OCI-LY7 (cell line): ENCODE measurements at regions not wholly inside any gene's neighbourhood (a gene's known extent, or its start where the extent isn't known, plus 50 kb on each side); places are given as distances from the start of the nearest gene placed in this dataset.

ENCODE experiments used
- BruUV-seq: library from RNA; stranded (reverse); fragments of 400-500 nt; replicated peaks from 2 replicates; lab custom pipeline; 2021; lab: Mats Ljungman, UMichigan
- CTCF ChIA-PET: fragments of 300-600 bp; sonication (Branson Sonifier 250); formaldehyde crosslinking; loops from one replicate; lab custom pipeline; 2022; ENCODE audit warnings: antibody characterized with exemption; ENCODE audit not compliant: unreplicated experiment; lab: Charles Lee
- POLR2A ChIA-PET: fragments of 300-600 bp; sonication (Branson Sonifier 250); formaldehyde crosslinking; loops from one replicate; lab custom pipeline; 2022; ENCODE audit warnings: antibody characterized with exemption; lab: Charles Lee
- DNase-seq: peaks from one replicate; pipeline ENCODE4 v3.0.0-alpha.2; 2015; ENCODE audit warnings: low spot score
- H2AFZ ChIP-seq: fragments of 200-600 bp; sonication (generic), shearing (Covaris generic); 2 replicates; pipeline ENCODE4 v1.6.1; 2014; ENCODE audit warnings: mild to moderate bottlenecking, antibody characterized with exemption, low read length, moderate library complexity
- H3K27ac ChIP-seq: fragments of 200-600 bp; sonication (generic); 2 replicates; pipeline ENCODE4 v1.5.1; 2014; ENCODE audit warnings: mixed run types, low read depth, mild to moderate bottlenecking, moderate library complexity, low read length, inconsistent platforms; ENCODE audit not compliant: poor library complexity, severe bottlenecking
- H3K36me3 ChIP-seq: fragments of 200-600 bp; sonication (generic); 2 replicates; pipeline ENCODE4 v1.6.1; 2014; ENCODE audit warnings: mild to moderate bottlenecking, antibody characterized with exemption, low read length, moderate library complexity, mixed read lengths; ENCODE audit not compliant: insufficient read depth
- H3K4me1 ChIP-seq: fragments of 200-600 bp; sonication (generic); 2 replicates; pipeline ENCODE4 v1.5.1; 2014; ENCODE audit warnings: mild to moderate bottlenecking, low read length; ENCODE audit not compliant: insufficient read depth, poor library complexity, severe bottlenecking
- H3K4me2 ChIP-seq: fragments of 200-600 bp; sonication (generic); 2 replicates; pipeline ENCODE4 v1.6.1; 2014; ENCODE audit warnings: mild to moderate bottlenecking, low read length
- H3K4me3 ChIP-seq: fragments of 200-600 bp; sonication (generic); 2 replicates; pipeline ENCODE4 v1.5.1; 2014; ENCODE audit warnings: mild to moderate bottlenecking, low read depth, low read length; ENCODE audit not compliant: poor library complexity, severe bottlenecking
- H3K79me2 ChIP-seq: fragments of 200-600 bp; sonication (generic); 2 replicates; pipeline ENCODE4 v1.6.1; 2016; ENCODE audit warnings: low read depth, mild to moderate bottlenecking, low read length, moderate library complexity, mixed read lengths; ENCODE audit not compliant: insufficient read depth
- H3K9me2 ChIP-seq: fragments of 200-600 bp; sonication (generic); 2 replicates; pipeline ENCODE4 v1.6.1; 2016; ENCODE audit warnings: mild to moderate bottlenecking, low read length, mixed read lengths; ENCODE audit not compliant: insufficient read depth
- H3K9me3 ChIP-seq: fragments of 200-600 bp; sonication (generic); 2 replicates; pipeline ENCODE4 v1.6.1; 2014; ENCODE audit warnings: mild to moderate bottlenecking, mixed run types, low read length, mixed read lengths
- H4K20me1 ChIP-seq: fragments of 200-600 bp; sonication (generic); 2 replicates; pipeline ENCODE4 v1.6.1; 2014; ENCODE audit warnings: mild to moderate bottlenecking, antibody characterized with exemption, low read length, moderate library complexity, mixed read lengths; ENCODE audit not compliant: insufficient read depth
- EZH2phosphoT487 ChIP-seq: fragments of 200-600 bp; sonication (generic); IDR thresholded peaks from 2 replicates; pipeline ENCODE4 v1.6.1; 2018; ENCODE audit warnings: low read depth, borderline replicate concordance, mild to moderate bottlenecking, mixed run types, antibody characterized with exemption, low read length, moderate library complexity, mixed read lengths
- intact Hi-C: fragments of 100-400 bp; cut with micrococcal nuclease; formaldehyde crosslinking; loops from one replicate; pipeline ENCODE4 v1.10.0; 2022; ENCODE audit not compliant: unreplicated experiment
- TF ChIP-seq, protein P1 (sequence below): fragments of 200-600 bp; sonication (generic); conservative IDR thresholded peaks from 2 replicates; pipeline ENCODE4 v1.5.1; 2014; ENCODE audit warnings: mild to moderate bottlenecking, antibody characterized with exemption, low read length, moderate library complexity, mixed read lengths

DNA sequence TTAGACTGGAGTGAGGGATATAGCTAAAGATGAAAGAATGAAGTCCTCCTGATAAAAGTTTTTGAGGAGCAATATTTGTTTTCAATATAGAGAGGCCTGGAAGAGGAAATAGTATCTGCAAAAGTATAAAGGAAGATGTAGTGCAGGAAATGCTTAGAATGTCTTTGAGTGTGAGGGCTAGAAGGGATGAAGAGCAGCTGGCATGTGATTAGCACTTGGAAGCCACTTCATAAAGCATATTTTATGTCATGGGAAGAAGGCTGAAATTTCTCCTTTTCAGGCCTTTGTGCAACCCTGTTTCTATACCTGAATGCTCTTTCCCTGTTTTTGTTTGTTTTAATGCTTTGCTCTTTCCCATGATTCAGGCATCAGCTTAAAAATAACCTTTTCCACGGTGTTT, 323.3 kb upstream of the DEPDC1 start:
- DNase-seq: no peak

DNA sequence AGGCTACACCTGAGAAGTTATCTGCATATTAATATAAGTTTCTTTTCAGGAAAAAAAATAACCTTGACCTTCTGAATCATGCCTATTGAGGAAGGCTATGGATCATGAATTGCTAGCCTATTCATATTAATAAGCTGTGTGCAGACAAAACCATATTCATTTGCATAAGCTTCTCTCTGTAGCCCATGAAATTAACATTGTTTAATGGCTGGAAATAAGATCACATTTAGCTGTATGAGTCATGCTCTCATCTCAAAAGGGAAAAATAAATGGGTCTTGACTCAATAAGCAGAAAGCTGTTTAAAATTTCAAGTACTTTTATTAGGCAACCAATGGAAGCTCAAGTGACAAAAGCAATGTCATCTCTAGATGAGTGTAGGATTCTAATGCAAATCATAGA, 330.0 kb upstream of the DEPDC1 start:
- H3K36me3 ChIP-seq: no peaks in the 10 kb centered on the region
- H3K4me1 ChIP-seq: no peaks in the 10 kb centered on the region
- intact Hi-C loops: no loop called here
- DNase-seq: no peak
- H4K20me1 ChIP-seq: no peaks in the 10 kb centered on the region
- no peak overlapping the region for H3K4me3 ChIP-seq
- BruUV-seq: no TSS peak
- H3K9me3 ChIP-seq: no peaks in the 10 kb centered on the region
- TF ChIP-seq, protein P1, sequence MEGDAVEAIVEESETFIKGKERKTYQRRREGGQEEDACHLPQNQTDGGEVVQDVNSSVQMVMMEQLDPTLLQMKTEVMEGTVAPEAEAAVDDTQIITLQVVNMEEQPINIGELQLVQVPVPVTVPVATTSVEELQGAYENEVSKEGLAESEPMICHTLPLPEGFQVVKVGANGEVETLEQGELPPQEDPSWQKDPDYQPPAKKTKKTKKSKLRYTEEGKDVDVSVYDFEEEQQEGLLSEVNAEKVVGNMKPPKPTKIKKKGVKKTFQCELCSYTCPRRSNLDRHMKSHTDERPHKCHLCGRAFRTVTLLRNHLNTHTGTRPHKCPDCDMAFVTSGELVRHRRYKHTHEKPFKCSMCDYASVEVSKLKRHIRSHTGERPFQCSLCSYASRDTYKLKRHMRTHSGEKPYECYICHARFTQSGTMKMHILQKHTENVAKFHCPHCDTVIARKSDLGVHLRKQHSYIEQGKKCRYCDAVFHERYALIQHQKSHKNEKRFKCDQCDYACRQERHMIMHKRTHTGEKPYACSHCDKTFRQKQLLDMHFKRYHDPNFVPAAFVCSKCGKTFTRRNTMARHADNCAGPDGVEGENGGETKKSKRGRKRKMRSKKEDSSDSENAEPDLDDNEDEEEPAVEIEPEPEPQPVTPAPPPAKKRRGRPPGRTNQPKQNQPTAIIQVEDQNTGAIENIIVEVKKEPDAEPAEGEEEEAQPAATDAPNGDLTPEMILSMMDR: no peak
- TF ChIP-seq EZH2phosphoT487: no peak
- H3K9me2 ChIP-seq: no peaks in the 10 kb centered on the region
- no peak overlapping the region for H3K27ac ChIP-seq
- no peak overlapping the region for H2AFZ ChIP-seq
- CTCF ChIA-PET: no interaction called here
- POLR2A ChIA-PET: interaction anchor here (1.4 kb wide), 1 partner anchor 11 kb away, joined by 3 read pairs; no protein-coding TSS in a partner anchor
- H3K79me2 ChIP-seq: no peaks in the 10 kb centered on the region
- no peak overlapping the region for H3K4me2 ChIP-seq

More for the DNA sequence above, 323.3 kb upstream of the DEPDC1 start:
- ChIA-PET POLR2A (no interaction called here), CTCF (no interaction called here)
- intact Hi-C loops: no loop called here
- H3K27ac ChIP-seq: no peak overlapping the region
- H3K4me1 ChIP-seq: no peaks in the 10 kb centered on the region
- no peaks in the 10 kb centered on the region for H4K20me1 ChIP-seq
- no peak overlapping the region for H3K4me2 ChIP-seq
- H3K9me3 ChIP-seq: no peaks in the 10 kb centered on the region
- H2AFZ ChIP-seq: no peak overlapping the region
- no peaks in the 10 kb centered on the region for H3K9me2 ChIP-seq
- H3K4me3 ChIP-seq: no peak overlapping the region
- H3K36me3 ChIP-seq: no peaks in the 10 kb centered on the region
- TF ChIP-seq, protein P1: no peak
- no peaks in the 10 kb centered on the region for H3K79me2 ChIP-seq
- BruUV-seq: no TSS peak

- H3K9me2 ChIP-seq: no peaks in the 10 kb centered on the region
- no TSS peak for BruUV-seq
- CTCF ChIA-PET: no interaction called here
- H3K4me1 ChIP-seq: no peaks in the 10 kb centered on the region
- H3K9me3 ChIP-seq: no peaks in the 10 kb centered on the region
- no peak overlapping the region for H3K4me2 ChIP-seq
- no peak overlapping the region for H3K27ac ChIP-seq
- no peak for DNase-seq
- no peaks in the 10 kb centered on the region for H4K20me1 ChIP-seq
- H3K36me3 ChIP-seq: no peaks in the 10 kb centered on the region
- POLR2A ChIA-PET: interaction anchor here (1.4 kb wide), 1 partner anchor 10 kb away, joined by 3 read pairs; no protein-coding TSS in a partner anchor
- no peak overlapping the region for H2AFZ ChIP-seq
- TF ChIP-seq, protein P1: no peak
- no peak for TF ChIP-seq EZH2phosphoT487
- intact Hi-C loops: no loop called here
- H3K4me3 ChIP-seq: no peak overlapping the region
- no peaks in the 10 kb centered on the region for H3K79me2 ChIP-seq
Measured at GRCh38 chr1:68827261-68827660, 330.4 kb upstream of the DEPDC1 start.
